Kidney capillary endothelial cell (primary cell): ENCODE measurements at regions not wholly inside any gene's neighbourhood (a gene's known extent, or its start where the extent isn't known, plus 50 kb on each side); places are given as distances from the start of the nearest gene placed in this dataset.
"Not testable (repeated sequence)": the region's sequence is repeated elsewhere in the genome, so short reads cannot be mapped to it uniquely, and the experiment has no call there.

Experiments
- DNase-seq: peaks from one replicate; pipeline ENCODE4 v3.0.0-alpha.2; 2018; ENCODE audit warnings: low spot score

- DNase-seq, result not testable (repeated sequence)
Observed at GRCh38 chr5:12573916-12574297, 669.7 kb upstream of the CTNND2 start.

GRCh38 chr5:12570688-12571087, 666.4 kb upstream of the CTNND2 start:
- no peak for DNase-seq

DNA sequence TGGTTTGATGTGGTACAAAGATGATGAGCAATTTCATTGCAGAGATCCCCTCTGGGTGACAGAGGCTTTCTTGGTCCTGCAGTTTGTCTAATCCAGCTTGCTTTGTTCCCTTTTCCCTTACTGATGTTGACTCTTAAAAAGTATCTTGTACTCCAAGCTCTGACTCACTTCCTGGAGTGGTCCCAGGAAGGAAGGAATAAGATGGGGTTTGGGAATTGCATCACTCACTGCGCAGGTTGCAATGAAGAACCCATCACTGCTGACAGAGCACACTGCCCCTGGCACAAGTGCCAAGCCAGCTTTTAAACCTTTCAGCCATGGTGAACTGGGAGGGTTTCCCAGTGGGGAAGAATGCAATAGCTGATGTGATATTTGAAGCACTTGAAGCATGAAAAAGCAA, 662.2 kb upstream of the CTNND2 start:
- no peak for DNase-seq

GRCh38 chr5:12557012-12557411, 652.8 kb upstream of the CTNND2 start:
- DNase-seq, result no peak

DNA sequence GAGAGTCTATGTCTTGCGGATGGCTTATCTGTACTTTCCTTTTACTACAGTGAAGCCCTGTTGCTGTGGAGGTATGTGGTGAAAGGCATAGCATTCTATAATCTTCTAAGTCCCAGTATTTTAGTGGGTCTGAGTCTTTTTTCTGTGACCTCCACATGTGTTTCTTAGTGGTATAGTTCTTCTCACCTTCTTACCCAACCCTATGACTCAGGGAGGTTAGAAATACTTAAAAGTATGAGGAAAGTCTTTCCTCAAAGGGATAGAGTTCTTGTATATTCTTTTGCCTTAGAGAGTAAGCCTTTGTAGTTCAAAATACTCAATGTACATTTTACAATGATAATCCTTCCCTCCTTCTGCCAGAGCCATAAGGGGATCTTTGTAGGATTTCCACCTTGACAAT, 621.9 kb upstream of the CTNND2 start:
- DNase-seq, result no peak

GRCh38 chr5:12522116-12522515, 617.9 kb upstream of the CTNND2 start:
- no peak for DNase-seq

DNA sequence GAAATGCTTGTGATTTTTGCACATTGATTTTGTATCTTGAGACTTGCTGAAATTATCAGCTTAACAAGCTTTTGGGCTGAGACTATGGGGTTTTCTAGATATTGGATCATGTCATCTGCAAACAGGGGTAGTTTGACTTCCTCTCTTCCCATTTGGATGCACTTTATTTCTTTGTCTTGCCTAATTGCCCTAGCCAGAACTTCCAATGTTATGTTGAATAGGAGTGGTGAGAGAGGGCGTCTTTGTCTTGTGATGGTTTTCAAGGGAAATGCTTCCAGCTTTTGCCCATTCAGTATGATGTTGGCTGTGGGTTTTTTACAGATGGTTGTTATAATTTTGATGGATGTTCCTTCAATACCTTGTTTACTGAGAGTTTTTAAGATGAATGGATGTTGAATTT, 600.7 kb upstream of the CTNND2 start:
- not testable (repeated sequence) for DNase-seq

DNA sequence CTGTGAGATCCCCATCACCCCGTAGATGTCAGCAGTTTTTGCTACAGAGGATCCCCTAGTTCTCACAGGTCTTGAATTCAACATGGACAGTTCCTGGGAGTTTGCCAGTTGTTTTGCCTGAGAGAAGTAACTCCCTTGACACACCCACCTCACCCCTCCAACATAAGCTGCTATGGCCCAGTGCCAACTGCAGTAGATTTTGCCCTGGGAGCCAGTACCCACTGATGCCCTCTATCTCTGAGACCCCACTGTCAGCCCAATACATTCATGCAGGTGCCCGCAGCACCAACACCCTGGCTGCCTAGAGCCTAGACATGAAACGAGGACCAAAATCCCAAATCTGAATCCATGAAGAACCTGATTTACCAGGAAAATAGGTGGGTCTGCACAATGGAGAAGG, 583.9 kb upstream of the CTNND2 start:
- no peak for DNase-seq

- DNase-seq, result no peak
Observed at GRCh38 chr5:12480487-12480886, 576.2 kb upstream of the CTNND2 start.

GRCh38 chr5:12477554-12477953, 573.3 kb upstream of the CTNND2 start:
- DNase-seq, result no peak

GRCh38 chr5:12467799-12468198, 563.6 kb upstream of the CTNND2 start:
- no peak for DNase-seq

DNA sequence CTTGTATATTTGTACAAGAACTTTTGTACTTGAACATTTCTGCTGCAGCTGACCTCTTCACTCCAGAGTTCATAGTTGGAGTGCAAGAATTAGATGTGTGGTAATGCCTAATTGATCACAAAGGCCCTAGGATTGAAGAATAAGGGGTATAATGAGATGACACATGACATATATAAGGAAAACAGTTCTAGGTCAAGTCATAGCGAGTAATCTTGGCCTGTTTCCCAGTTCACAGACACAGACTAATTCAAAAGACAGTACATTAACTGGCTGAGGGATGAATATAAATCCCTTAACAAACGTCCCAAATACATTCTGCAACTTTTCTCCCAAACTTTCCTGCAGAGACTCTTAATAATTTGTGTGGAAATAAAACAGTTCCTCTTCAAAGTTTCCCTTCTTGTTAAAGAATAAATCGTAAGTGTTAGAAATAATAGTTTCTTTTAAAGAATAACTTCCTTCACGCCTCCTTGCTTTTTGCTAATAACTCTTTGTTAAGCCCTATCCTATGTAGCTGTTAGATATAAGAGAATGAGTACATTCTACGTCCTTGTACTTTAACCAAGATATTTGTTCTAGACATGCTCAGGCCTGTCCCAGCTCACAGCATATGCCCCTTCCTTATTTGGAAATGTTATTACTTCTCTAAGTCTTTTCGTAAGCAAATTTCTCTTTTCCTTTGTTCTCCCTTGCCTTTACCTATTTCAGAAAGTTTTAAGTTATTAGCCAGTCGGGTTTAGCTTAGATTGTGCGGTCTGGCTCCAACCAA, 556.4 kb upstream of the CTNND2 start:
- no peak for DNase-seq

GRCh38 chr5:12459326-12459725, 555.1 kb upstream of the CTNND2 start:
- DNase-seq, result no peak

GRCh38 chr5:12419075-12419474, 514.8 kb upstream of the CTNND2 start:
- no peak for DNase-seq

- DNase-seq, result no peak
Observed at GRCh38 chr5:12413585-12413984, 509.3 kb upstream of the CTNND2 start.

DNA sequence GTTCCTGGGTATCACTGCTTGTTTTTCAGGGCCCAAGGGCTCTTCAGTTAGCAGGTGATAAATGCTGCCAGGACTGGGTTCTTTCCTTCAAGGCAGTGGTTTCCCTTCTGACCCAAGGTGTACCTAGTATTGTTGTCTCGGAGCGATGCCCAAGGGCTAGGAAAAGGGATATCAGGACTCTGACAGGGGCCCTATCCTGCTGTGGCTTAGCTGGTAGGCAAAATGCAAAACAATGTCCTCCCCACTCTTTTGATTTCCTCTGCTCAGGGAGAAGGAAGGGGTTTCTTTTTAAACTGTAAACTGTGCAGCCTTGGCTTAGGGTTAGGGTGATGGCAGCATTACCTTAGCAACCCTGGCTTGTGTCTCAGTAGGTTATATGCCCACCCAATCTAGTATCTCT, 508.8 kb upstream of the CTNND2 start:
- no peak for DNase-seq

DNA sequence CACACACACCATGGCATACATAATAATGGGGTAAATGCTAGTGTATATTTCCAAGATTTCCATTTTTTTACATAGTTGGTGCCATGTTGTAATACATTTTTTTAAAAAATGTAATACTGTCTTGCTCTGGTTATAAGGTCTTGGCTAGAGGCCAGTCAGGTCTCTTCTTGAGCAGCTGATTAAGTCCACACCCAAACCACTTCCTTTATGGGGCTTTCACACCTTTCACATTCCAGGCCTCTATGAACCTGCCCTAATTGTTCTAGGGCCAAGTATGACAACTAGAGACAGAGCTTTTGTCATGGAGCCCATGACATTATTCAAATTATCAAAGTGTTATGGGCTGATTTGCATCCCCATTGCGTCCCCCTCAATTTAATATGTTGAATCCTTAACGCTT, 495.6 kb upstream of the CTNND2 start:
- no peak for DNase-seq

GRCh38 chr5:12392246-12392645, 488.0 kb upstream of the CTNND2 start:
- no peak for DNase-seq

DNA sequence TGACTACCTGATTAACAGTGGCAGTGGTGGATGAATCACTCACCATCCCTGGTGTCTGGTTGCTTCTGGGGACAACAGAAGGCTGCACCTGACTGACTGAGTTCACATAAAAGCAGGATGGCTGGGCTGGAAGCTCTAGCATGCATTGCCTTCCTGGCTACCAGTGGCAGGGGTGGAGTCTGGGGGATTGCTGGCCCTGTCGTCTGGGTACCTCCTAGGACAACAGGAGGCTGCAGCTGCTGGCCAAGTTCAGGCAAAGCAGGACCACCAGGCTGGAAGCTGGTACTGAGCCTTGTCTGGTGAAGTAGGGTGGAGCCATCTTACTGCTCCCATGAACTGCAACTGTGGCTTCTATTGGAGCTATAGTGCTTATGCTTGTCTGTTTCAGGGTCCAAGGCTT, 480.8 kb upstream of the CTNND2 start:
- no peak for DNase-seq

DNA sequence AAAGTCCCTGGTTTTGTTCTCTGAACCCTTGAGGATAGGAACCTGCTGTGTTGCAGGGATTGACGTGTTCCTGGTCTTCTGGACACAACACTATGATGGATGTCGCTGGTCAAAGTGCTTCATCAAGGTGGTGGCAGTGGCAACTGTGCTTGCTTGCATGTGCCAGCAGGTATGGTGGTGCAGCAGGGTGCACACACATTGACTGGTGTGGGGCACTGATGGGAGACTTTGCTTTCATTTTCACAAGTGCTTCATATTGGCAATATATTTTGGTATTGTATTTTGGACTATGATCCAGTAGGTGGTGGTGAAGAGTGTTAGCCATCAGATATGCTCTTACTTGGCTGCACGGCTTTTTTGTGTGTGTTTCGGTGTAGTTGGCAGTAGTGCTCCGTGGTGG, 479.8 kb upstream of the CTNND2 start:
- no peak for DNase-seq

GRCh38 chr5:12367973-12368372, 463.7 kb upstream of the CTNND2 start:
- DNase-seq, result no peak

DNA sequence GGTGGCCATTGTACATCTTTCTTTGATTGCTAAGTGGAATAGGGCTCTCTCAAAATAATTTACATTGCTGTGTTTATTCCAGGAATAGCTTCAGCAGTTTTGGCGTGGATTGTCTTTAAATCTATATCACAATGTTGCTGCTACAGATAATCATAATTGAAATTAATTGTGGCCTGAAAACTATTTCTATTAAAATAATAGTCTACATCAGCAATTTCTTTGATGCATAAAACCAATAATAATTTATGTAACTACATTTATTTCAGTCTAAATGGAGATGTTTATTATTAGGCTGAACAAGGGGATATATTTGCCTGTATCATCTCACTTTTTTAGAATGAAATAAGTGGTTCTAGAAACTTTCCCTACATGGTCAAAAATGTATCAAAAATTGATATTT, 456.0 kb upstream of the CTNND2 start:
- no peak for DNase-seq

DNA sequence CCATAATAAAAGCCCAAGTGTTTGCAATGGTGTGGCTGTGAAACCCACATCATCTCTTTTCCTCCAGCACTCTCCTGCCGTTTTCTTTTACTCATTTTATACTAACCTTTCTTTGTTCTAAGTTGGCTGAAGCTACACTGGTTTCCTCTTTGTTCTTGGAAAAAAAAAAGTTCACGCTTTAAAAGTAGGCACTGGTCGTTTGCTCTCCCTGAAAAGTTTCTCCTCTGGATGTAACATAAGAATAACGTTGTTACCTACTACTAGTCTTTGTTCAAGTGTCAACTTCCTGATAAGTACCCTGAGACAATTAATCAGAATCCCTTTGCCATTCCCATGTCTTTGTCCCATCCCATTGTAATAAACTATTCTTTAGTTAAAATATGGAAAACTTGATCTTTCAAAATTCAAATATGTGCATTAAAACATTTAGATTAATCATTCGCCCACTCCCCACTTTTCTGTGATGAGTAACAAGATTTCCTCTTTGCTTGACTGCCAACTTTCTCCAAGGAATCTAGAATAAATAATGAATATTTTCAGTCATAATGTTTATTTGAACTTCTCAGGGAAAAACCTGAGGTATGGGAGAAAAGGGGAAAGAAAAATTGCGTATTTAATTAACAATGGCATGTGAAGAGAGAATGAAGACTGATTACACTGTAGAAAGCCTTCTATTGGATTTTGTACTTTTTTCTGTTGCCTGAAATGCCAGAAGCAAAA, 454.3 kb upstream of the CTNND2 start:
- no peak for DNase-seq

GRCh38 chr5:12357626-12358025, 453.4 kb upstream of the CTNND2 start:
- no peak for DNase-seq
